OCI-M2 (cell line): ENCODE measurements at regions not wholly inside any gene's neighbourhood (a gene's known extent, or its start where the extent isn't known, plus 50 kb on each side); places are given as distances from the start of the nearest gene placed in this dataset.

ENCODE experiments used
- DNase-seq: peaks from one replicate; lab custom pipeline; 2025; ENCODE audit not compliant: unreplicated experiment; lab: John Stamatoyannopoulos, UW

- DNase-seq: no peak
Measured at GRCh38 chr2:129299756-129300155, 679.7 kb upstream of the RAB6C start.

- no peak for DNase-seq
Measured at GRCh38 chr2:129300456-129300855, 679.0 kb upstream of the RAB6C start.

- no peak for DNase-seq
Measured at GRCh38 chr2:129301431-129301913, 678.0 kb upstream of the RAB6C start.

GRCh38 chr2:129302106-129302505 is 677.4 kb upstream of the RAB6C start:
- DNase-seq: no peak

- DNase-seq: no peak
Measured at GRCh38 chr2:129302561-129303183, 676.8 kb upstream of the RAB6C start.

GRCh38 chr2:129314120-129314519 is 665.3 kb upstream of the RAB6C start:
- no peak for DNase-seq

- no peak for DNase-seq
Measured at GRCh38 chr2:129318581-129319421, 660.7 kb upstream of the RAB6C start.

GRCh38 chr2:129319422-129319717 is 660.1 kb upstream of the RAB6C start:
- no peak for DNase-seq

GRCh38 chr2:129320288-129320687 is 659.2 kb upstream of the RAB6C start:
- DNase-seq: no peak

- no peak for DNase-seq
Measured at GRCh38 chr2:129324349-129324748, 655.1 kb upstream of the RAB6C start.

- DNase-seq: no peak
Measured at GRCh38 chr2:129325151-129325550, 654.3 kb upstream of the RAB6C start.

- DNase-seq: no peak
Measured at GRCh38 chr2:129329574-129329973, 649.9 kb upstream of the RAB6C start.

GRCh38 chr2:129330504-129330903 is 649.0 kb upstream of the RAB6C start:
- DNase-seq: no peak

- DNase-seq: no peak
Measured at GRCh38 chr2:129331638-129332037, 647.8 kb upstream of the RAB6C start.

GRCh38 chr2:129334128-129334527 is 645.3 kb upstream of the RAB6C start:
- no peak for DNase-seq

- DNase-seq: no peak
Measured at GRCh38 chr2:129334696-129335410, 644.6 kb upstream of the RAB6C start.

GRCh38 chr2:129336276-129336675 is 643.2 kb upstream of the RAB6C start:
- DNase-seq: no peak

- DNase-seq: no peak
Measured at GRCh38 chr2:129337076-129337475, 642.4 kb upstream of the RAB6C start.

GRCh38 chr2:129345540-129345939 is 633.9 kb upstream of the RAB6C start:
- DNase-seq: no peak

- DNase-seq: no peak
Measured at GRCh38 chr2:129347486-129348217, 631.8 kb upstream of the RAB6C start.

- no peak for DNase-seq
Measured at GRCh38 chr2:129354631-129355030, 624.8 kb upstream of the RAB6C start.
